Thyroid gland (tissue), 4 donors: ENCODE measurements at regions not wholly inside any gene's neighbourhood (a gene's known extent, or its start where the extent isn't known, plus 50 kb on each side); places are given as distances from the start of the nearest gene placed in this dataset.

Experiments used
- POLR2A ChIP-seq, 2 donors: fragments of 450-650 bp; IDR thresholded peaks; one replicate each; pipeline ENCODE4 v1.6.1; 2017; ENCODE audit warnings: antibody characterized with exemption in 2 of 2, mild to moderate bottlenecking in 2 of 2, moderate library complexity in 1 of 2
- TF ChIP-seq, protein P1 (sequence below), 6 experiments: fragments of 200-600 bp in 3 of 6; fragments of 450-650 bp in 3 of 6; sonication (generic) in 3 of 6; IDR thresholded peaks; one replicate each; pipeline ENCODE4 v1.5.1; 2016 to 2019; ENCODE audit warnings: antibody characterized with exemption in 6 of 6, mild to moderate bottlenecking in 2 of 6, inconsistent platforms in 1 of 6, moderate library complexity in 1 of 6

GRCh38 chr3:61483997-61484396, 77.4 kb upstream of the PTPRG start:
- TF ChIP-seq, protein P1, sequence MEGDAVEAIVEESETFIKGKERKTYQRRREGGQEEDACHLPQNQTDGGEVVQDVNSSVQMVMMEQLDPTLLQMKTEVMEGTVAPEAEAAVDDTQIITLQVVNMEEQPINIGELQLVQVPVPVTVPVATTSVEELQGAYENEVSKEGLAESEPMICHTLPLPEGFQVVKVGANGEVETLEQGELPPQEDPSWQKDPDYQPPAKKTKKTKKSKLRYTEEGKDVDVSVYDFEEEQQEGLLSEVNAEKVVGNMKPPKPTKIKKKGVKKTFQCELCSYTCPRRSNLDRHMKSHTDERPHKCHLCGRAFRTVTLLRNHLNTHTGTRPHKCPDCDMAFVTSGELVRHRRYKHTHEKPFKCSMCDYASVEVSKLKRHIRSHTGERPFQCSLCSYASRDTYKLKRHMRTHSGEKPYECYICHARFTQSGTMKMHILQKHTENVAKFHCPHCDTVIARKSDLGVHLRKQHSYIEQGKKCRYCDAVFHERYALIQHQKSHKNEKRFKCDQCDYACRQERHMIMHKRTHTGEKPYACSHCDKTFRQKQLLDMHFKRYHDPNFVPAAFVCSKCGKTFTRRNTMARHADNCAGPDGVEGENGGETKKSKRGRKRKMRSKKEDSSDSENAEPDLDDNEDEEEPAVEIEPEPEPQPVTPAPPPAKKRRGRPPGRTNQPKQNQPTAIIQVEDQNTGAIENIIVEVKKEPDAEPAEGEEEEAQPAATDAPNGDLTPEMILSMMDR (IDR thresholded peaks at IDR 0.05): no peak
- no peak for TF ChIP-seq POLR2A (IDR thresholded peaks at IDR 0.05)
